ENCODE measurements at regions not wholly inside any gene's neighbourhood (a gene's known extent, or its start where the extent isn't known, plus 50 kb on each side); places are given as distances from the start of the nearest gene placed in this dataset.

GRCh38 chr18:47313901-47314300 is 62.4 kb upstream of the SKOR2 start:
- DNase-seq = no peak

GRCh38 chr18:47311585-47311984 is 60.1 kb upstream of the SKOR2 start:
- DNase-seq = no peak

All from RPMI8226 (cell line).